GM19238 (cell line): ENCODE measurements at regions not wholly inside any gene's neighbourhood (a gene's known extent, or its start where the extent isn't known, plus 50 kb on each side); places are given as distances from the start of the nearest gene placed in this dataset.

ENCODE experiments used
- DNase-seq: peaks from one replicate; pipeline ENCODE4 v3.0.0; 2011; ENCODE audit warnings: low spot score; ENCODE audit not compliant: insufficient read length

- no peak for DNase-seq
Observed at GRCh38 chr15:57821826-57822225, 115.3 kb downstream of the POLR2M start.

GRCh38 chr15:57823325-57823882 is 116.9 kb downstream of the POLR2M start:
- no peak for DNase-seq

DNA sequence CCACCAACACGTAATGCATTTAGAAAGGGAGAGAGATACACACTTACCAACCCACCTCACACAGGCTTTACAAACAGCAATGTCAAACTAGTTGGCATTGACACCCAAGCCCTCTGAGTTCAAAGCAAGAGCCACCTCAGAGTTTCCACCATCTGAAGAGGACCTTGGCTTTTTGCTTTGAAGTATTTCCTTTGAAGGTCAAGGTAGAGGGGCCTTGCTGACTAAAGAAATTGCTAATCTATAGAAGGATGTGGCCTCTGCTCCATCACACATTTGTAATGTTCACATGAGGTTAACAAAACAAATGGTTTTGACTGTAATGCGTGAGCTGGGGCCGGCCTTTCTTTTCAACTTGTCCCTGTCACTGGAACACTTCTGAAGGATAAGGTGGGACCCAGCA is 117.7 kb downstream of the POLR2M start:
- no peak for DNase-seq

DNA sequence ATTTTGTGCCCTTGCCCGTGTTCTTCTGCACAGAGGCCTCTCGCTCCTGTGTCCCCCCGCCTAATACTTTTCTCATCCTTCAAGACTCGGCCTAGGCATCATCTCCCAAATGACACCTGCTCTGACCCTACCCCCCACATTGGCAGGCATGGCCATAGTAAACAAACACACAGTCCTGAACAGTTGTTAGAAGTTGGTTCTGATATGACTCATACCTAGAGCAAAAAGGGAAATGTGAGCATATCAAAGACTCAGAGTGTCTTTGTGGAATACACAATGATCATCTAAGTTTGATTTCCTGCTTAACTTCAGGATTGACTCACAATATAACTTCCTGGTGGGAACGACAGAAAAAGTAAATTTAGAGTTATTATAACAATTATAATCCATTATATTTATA is 120.5 kb downstream of the POLR2M start:
- DNase-seq, result no peak

DNA sequence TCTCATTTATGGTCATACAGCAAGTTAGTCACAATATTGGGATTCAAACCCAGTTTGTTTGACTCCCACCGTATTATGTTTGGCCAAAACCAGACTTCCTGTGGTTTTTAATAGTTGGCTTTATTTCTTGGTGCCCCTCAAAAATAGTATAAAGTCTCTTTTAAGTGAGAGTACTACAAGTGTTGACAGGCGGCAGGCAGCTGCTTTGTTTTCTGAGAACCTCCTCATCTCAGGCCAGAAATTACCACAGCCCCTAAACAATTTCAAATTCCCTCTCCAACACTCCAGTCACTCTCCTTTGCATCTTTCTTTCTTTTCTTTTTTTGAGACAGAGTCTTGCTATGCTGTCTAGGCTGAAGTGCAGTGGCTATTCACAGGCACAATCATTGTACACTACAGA is 121.5 kb downstream of the POLR2M start:
- no peak for DNase-seq

DNA sequence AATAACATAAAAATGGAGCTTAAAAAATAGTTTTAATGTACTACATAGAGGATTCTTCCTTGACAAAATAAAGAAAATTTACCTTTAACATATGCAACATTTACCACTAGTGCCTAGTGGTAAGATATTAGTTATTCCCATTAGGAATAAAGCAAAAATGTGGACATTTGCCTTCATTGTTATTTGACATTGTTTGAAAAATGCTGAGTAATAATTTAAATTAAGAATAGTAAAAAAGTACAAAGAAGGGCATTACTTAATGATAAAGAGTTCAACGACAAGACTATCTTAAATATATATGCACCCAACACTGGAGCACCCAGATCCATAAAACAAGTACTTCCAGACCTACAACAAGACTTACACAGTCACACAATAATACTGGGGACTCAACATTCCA is 125.7 kb downstream of the POLR2M start:
- DNase-seq, result no peak

- no peak for DNase-seq
Observed at GRCh38 chr15:57835119-57835518, 128.6 kb downstream of the POLR2M start.

GRCh38 chr15:57849317-57849716 is 142.8 kb downstream of the POLR2M start:
- no peak for DNase-seq

GRCh38 chr15:57854531-57854930 is 148.0 kb downstream of the POLR2M start:
- no peak for DNase-seq

GRCh38 chr15:57857871-57858270 is 151.4 kb downstream of the POLR2M start:
- no peak for DNase-seq

DNA sequence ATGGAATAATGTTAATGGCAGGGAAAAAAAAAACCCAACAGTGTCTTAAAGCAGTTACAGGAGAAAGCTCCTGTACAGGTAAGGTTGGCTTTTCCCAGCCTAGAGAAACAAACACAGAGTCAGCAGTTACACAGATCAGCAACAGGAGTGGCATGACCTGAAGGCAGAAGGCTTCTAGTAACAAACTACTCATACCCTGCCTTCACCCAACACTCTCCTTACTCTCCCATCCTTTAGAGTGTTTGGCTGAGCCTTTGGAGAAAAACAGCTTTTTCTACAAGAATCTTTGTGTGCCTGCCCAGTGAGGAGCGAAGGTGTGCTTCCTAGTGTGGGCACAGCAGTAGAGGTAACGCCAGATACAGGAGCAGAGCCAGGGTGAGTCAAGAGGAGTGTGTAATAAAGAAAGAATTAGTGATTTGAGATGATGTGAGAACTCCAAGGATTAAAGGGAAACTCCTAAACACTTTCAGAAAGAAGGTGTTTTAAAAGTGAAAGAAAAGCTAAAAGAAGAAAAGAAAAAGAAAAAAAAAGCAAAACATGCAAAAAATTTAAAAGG is 152.7 kb downstream of the POLR2M start:
- DNase-seq, result no peak

DNA sequence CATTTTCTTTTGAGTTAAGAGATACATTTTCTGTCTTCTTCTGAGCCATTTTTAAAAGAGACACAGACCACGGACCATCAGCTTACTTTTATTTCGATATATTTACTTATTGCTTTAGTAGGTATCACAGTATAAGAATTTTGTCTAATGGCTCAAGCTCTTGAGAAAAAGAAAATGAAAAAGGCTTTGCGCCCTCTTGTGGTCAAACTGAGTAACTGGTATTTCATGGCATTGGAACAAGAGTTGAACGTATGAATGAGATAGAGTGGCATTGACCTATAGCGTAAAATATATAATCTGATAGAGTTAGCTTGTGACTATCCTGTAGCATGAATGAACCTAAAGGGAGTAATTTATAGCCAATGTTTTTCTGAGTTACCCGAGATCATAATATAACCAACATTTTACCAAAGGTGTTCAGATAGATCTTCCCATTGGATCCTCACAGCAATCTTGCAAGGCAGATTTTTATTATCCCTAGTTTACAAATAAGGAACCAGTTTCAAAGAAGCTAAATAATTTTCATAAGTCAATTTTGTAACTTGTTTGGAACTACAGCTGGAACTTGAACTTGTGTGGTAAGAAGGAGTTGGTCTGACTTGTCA is 154.6 kb downstream of the POLR2M start:
- no peak for DNase-seq

DNA sequence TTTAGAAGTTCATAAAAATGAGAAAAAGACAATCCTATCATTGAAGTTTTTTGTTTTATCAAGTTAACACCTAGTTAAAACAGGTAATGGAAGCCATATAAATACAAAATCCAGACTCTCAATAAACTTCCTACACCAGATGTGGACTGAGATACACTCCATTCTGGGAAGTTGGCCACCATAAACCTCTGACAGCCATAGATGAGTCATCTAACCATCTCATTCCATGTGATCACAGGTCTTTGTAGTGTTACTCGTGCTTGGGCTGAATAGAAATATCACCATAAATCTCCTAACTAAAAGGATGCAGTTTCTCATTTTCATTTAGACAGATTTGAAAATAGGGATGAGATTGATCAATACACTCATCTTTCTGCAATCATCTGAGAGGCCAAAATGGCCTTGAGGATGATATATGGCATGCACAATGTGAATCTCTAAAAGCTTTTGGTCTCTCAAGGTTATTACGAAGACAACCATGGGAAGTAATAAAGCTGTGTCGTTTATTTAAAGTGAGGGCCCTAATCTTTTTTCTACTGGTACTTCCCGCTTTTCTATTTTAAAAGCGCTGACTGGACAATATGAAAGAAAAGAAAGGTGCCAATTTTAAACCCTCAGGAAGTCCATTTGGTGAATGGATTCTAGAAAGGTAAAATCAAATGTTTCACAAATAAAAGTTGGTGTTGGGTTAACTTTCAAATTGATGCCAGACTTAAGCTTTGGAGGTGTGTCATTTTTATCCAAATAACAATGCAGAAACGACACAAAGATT is 155.5 kb downstream of the POLR2M start:
- no peak for DNase-seq

- no peak for DNase-seq
Observed at GRCh38 chr15:57862761-57863160, 156.2 kb downstream of the POLR2M start.

DNA sequence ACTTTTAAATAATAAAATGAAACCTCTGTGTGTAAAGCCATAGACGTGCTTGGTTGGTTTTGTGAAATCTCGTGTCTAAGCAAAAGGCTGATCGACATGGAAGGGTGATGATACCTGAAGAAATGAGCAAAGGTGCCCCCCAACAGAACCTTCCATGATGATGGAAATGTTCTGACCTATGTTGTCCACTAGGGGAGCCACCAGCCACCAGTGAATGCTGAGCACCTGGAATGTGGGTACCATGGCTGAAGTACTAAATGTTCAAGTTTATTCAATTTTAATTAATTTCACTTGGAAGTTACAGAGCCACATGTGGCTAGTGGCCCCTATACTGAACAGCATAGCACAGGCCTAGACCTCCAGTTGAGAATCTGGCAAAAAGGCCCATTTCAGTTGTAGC is 158.8 kb downstream of the POLR2M start:
- no peak for DNase-seq

DNA sequence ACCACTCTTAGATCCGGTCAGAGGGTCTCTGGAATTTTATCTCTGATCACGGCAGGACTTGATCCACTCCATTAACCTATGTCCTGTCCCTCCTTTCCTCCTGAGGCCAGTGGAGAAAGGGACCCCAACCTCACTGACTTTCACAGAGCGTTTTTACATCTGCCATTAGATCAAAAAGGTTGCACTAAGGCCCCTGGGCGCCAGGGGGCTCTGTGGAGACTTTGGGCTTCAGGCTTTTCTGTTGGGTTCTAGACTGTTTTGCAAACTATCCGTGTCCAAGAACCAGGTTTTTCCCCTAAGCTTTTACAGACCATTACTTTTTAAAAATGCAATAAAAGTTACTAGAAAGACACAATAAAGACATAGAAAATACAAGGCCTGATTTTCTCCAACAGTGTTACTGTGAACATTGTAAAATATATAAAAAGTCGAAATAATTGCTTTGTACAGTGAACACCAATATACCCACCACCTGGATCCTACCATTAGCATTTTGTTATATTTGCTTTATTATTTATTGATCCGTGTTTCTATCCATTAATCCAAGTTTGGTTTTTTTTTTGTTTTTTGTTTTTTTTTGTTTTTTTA is 159.7 kb downstream of the POLR2M start:
- peak; percentile 13 for DNase-seq

GRCh38 chr15:57867970-57868798 is 161.7 kb downstream of the POLR2M start:
- DNase-seq, result no peak

DNA sequence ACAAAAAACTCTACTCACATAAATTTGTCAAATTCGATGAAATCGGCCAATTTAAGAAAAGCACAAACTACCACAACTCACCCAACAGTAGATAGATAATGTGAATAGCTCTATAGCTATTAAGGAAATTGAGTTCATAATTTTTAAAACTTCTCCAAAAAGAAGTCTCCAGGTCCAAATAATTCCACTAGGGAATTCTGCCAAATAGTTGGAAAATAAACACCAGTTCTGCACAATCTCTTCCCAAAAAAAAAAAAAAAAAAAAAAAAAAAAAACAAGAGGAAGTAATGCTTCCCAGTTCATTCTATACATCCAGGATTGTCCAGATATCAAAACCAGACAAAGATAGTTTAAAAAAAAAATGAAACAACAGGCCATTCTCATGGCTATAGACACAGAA is 164.2 kb downstream of the POLR2M start:
- no peak for DNase-seq

GRCh38 chr15:57872281-57873030 is 165.9 kb downstream of the POLR2M start:
- DNase-seq, result no peak

GRCh38 chr15:57873564-57874209 is 167.2 kb downstream of the POLR2M start:
- DNase-seq, result no peak
